ENCODE measurements at regions not wholly inside any gene's neighbourhood (a gene's known extent, or its start where the extent isn't known, plus 50 kb on each side); places are given as distances from the start of the nearest gene placed in this dataset.

DNA sequence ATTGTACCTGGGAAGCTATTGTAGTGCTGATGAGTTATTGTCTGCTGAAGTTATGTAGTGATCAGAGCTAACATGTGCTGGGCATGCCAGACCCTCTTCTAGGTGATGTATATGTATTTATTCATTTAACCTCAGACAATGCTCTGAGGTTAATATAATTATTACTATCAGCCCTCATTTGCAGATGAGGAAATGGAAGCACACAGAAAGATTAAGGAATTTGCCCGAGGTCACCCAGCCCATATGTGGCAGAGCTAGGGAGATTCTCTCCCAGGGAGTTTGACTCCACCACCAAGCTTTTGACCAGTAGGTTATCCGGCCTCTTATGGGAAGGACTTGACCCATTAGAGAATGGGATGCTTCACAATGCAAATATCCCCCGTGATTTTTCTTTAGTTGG, 114.2 kb upstream of the NAV2 start:
- H3K27me3 Mint-ChIP-seq = peaks cover 31% of the 10 kb centered on the region
- Histone ChIP-seq H3K36me3 (replicated peaks in 1 of 2; ENCODE audit: control extremely low read depth in 1 of 2, control insufficient read depth in 1 of 2, extremely low read depth in 1 of 2, insufficient read depth in 2 of 2, low read length in 1 of 2) (no peaks in the 10 kb centered on the region), H3K79me2 (ENCODE audit: control insufficient read depth, insufficient read depth, low read length) (no peaks in the 10 kb centered on the region), H4K20me1 (ENCODE audit: control insufficient read depth, insufficient read depth, low read length, poor library complexity, severe bottlenecking) (no peaks in the 10 kb centered on the region), H3K27me3 (replicated peaks in 1 of 4; ENCODE audit: control extremely low read depth in 1 of 4, control insufficient read depth in 3 of 4, insufficient read depth in 4 of 4, low read length in 3 of 4) (peaks cover 0 to 6% (median 2%) of the 10 kb centered on the region in 4 experiments), H3K9ac (ENCODE audit: low read length) (no peak overlapping the region), H3K4me2 (replicated peaks; ENCODE audit: low read depth, low read length, poor library complexity, severe bottlenecking) (no peak overlapping the region), H3K4me3 (ENCODE audit: control extremely low read depth in 1 of 5, extremely low read depth in 1 of 5, insufficient read depth in 1 of 5, low read depth in 2 of 5, low read length in 4 of 5) (no peak overlapping the region), H3K9me3 (ENCODE audit: control extremely low read depth in 1 of 3, control insufficient read depth in 2 of 3, insufficient read depth in 1 of 3, low read length in 2 of 3) (no peaks in the 10 kb centered on the region), H3K27ac (ENCODE audit: low read length in 2 of 2) (no peak overlapping the region), H2AFZ (ENCODE audit: insufficient read depth, low read depth, low read length, poor library complexity, severe bottlenecking) (no peak overlapping the region), H3K4me1 (ENCODE audit: control insufficient read depth in 2 of 2, insufficient read depth in 2 of 2, low read length in 2 of 2) (no peaks in the 10 kb centered on the region)
- ATAC-seq (ENCODE audit: low read depth) (no peak), DNase-seq (no peak)
- H3K27ac Mint-ChIP-seq = no peak overlapping the region
- CTCF ChIA-PET = no interaction called here
- no peaks in the 10 kb centered on the region for H3K4me1 Mint-ChIP-seq
- 0% methylated on average over 1 of the region's 3 CpGs for WGBS (ENCODE audit: insufficient coverage)
- no peak for TF ChIP-seq EZH2 (IDR thresholded peaks at IDR 0.05; ENCODE audit: borderline replicate concordance, insufficient read depth, low read depth, low read length, poor library complexity, severe bottlenecking)
- TF ChIP-seq, protein P1, sequence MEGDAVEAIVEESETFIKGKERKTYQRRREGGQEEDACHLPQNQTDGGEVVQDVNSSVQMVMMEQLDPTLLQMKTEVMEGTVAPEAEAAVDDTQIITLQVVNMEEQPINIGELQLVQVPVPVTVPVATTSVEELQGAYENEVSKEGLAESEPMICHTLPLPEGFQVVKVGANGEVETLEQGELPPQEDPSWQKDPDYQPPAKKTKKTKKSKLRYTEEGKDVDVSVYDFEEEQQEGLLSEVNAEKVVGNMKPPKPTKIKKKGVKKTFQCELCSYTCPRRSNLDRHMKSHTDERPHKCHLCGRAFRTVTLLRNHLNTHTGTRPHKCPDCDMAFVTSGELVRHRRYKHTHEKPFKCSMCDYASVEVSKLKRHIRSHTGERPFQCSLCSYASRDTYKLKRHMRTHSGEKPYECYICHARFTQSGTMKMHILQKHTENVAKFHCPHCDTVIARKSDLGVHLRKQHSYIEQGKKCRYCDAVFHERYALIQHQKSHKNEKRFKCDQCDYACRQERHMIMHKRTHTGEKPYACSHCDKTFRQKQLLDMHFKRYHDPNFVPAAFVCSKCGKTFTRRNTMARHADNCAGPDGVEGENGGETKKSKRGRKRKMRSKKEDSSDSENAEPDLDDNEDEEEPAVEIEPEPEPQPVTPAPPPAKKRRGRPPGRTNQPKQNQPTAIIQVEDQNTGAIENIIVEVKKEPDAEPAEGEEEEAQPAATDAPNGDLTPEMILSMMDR (IDR thresholded peaks at IDR 0.05) = no peak
- intact Hi-C loops (cut with micrococcal nuclease) = no loop called here
- H3K4me3 Mint-ChIP-seq = no peak overlapping the region
- H3K9me3 Mint-ChIP-seq (ENCODE audit: insufficient read depth) = no peaks in the 10 kb centered on the region
- POLR2A ChIA-PET = no interaction called here

DNA sequence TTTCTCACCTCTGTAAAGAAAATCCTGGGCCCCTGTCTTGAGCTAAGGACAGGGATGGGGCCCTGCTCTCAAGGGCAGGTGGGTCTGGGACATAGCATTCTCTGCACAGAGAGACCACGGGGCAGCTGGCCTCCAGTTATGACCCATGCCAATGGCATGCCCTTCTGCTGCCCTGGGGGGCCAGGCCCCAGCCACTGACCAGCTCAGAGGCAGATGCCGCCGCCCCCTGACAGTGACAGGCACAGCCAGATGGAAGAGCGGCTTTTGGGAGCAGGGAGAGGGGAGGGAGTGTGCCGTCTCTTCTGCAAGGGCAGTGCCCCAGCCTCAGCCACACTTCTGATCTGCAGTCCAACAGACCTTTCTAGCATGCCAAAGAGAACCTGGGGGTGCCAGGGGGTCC, 114.8 kb upstream of the NAV2 start:
- 93% methylated on average over 2 of the region's 5 CpGs for WGBS (ENCODE audit: insufficient coverage)
- H3K4me2 ChIP-seq (replicated peaks; ENCODE audit: low read depth, low read length, poor library complexity, severe bottlenecking) = no peak overlapping the region
- no peaks in the 10 kb centered on the region for H4K20me1 ChIP-seq (ENCODE audit: control insufficient read depth, insufficient read depth, low read length, poor library complexity, severe bottlenecking)
- H3K79me2 ChIP-seq (ENCODE audit: control insufficient read depth, insufficient read depth, low read length) = no peaks in the 10 kb centered on the region
- POLR2A ChIA-PET = no interaction called here
- peaks cover 29% of the 10 kb centered on the region for H3K27me3 Mint-ChIP-seq
- H3K4me3 Mint-ChIP-seq = no peak overlapping the region
- CTCF ChIA-PET = no interaction called here
- DNase-seq (no peak), ATAC-seq (ENCODE audit: low read depth) (no peak)
- H3K4me3 ChIP-seq (ENCODE audit: control extremely low read depth in 1 of 5, extremely low read depth in 1 of 5, insufficient read depth in 1 of 5, low read depth in 2 of 5, low read length in 4 of 5) = no peak overlapping the region
- no peaks in the 10 kb centered on the region for H3K9me3 Mint-ChIP-seq (ENCODE audit: insufficient read depth)
- no peaks in the 10 kb centered on the region for H3K36me3 ChIP-seq (replicated peaks in 1 of 2; ENCODE audit: control extremely low read depth in 1 of 2, control insufficient read depth in 1 of 2, extremely low read depth in 1 of 2, insufficient read depth in 2 of 2, low read length in 1 of 2)
- intact Hi-C loops (cut with micrococcal nuclease) = no loop called here
- H3K4me1 Mint-ChIP-seq = no peaks in the 10 kb centered on the region
- no peak overlapping the region for H3K27ac Mint-ChIP-seq
- no peak overlapping the region for H3K9ac ChIP-seq (ENCODE audit: low read length)
- no peaks in the 10 kb centered on the region for H3K9me3 ChIP-seq (ENCODE audit: control extremely low read depth in 1 of 3, control insufficient read depth in 2 of 3, insufficient read depth in 1 of 3, low read length in 2 of 3)
- TF ChIP-seq, protein P1 (IDR thresholded peaks at IDR 0.05) = no peak
- no peak for TF ChIP-seq EZH2 (IDR thresholded peaks at IDR 0.05; ENCODE audit: borderline replicate concordance, insufficient read depth, low read depth, low read length, poor library complexity, severe bottlenecking)
- no peaks in the 10 kb centered on the region for H3K4me1 ChIP-seq (ENCODE audit: control insufficient read depth in 2 of 2, insufficient read depth in 2 of 2, low read length in 2 of 2)
- H2AFZ ChIP-seq (ENCODE audit: insufficient read depth, low read depth, low read length, poor library complexity, severe bottlenecking) = no peak overlapping the region
- H3K27me3 ChIP-seq (replicated peaks in 1 of 4; ENCODE audit: control extremely low read depth in 1 of 4, control insufficient read depth in 3 of 4, insufficient read depth in 4 of 4, low read length in 3 of 4) = peaks cover 0 to 6% (median under 1%) of the 10 kb centered on the region in 4 experiments
- no peak overlapping the region for H3K27ac ChIP-seq (ENCODE audit: low read length in 2 of 2)

Data from B cell (primary cell).